ENCODE measurements at regions not wholly inside any gene's neighbourhood (a gene's known extent, or its start where the extent isn't known, plus 50 kb on each side); places are given as distances from the start of the nearest gene placed in this dataset.
"Not testable (repeated sequence)": the region's sequence is repeated elsewhere in the genome, so short reads cannot be mapped to it uniquely, and the experiment has no call there.

- no peak for DNase-seq
Observed at GRCh38 chrX:50967736-50968135, 57.2 kb downstream of the BMP15 start.

DNA sequence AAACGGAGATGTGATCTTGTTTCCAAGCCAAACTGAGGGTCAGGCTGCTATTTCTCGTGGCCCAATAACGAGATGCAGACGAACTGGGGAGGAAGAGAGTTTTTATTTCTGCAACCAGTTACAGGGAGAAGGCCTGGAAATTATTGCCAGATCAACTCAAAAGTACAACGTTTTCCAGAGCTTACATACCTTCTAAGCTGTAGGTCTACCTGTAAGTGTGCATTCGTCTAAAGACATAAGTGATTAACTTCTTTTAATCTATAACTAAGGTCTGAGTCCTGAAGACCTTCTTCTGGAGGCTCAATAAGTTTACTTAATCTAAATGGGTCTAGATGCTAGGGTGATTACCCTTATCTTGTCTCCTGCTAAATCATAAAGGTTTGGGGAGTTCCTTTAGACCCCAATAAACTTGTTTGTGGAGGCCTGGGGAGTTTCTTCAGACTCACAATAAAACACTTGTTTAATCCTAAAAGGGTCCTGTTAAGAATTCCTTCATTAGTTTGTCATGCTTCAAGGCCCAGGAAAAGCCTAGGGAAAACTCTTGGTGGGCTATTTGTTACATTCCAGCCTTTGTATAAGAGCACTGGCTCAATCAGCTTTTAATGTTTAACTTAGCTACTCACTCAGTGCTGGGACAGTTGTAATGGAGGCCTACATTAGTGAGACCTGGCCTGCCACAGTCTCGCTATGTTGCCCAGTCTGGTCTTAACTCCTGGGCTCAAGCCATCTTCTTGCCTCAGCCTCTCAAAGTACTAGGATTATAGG lies 58.5 kb downstream of the BMP15 start:
- not testable (repeated sequence) for DNase-seq

DNA sequence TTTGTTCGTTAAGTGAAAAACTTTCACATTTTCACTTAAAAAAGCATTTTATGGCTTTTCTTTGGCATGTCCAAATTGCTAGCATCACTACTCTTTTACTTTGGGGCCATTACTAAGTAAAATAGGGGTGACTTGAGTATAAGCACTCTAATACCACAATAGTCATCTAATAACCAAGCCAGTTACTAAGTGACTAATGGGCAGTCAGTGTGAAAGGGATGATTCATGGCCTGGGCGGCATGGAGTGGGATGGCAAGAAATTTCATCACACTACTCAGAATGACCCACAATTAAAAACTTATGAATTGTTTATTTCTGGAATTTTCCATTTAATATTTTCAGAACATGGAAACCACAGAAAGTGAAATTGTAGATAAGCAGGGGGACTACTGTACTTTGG lies 60.9 kb downstream of the BMP15 start:
- DNase-seq = no peak

GRCh38 chrX:50973199-50973598 lies 62.7 kb downstream of the BMP15 start:
- no peak for DNase-seq

DNA sequence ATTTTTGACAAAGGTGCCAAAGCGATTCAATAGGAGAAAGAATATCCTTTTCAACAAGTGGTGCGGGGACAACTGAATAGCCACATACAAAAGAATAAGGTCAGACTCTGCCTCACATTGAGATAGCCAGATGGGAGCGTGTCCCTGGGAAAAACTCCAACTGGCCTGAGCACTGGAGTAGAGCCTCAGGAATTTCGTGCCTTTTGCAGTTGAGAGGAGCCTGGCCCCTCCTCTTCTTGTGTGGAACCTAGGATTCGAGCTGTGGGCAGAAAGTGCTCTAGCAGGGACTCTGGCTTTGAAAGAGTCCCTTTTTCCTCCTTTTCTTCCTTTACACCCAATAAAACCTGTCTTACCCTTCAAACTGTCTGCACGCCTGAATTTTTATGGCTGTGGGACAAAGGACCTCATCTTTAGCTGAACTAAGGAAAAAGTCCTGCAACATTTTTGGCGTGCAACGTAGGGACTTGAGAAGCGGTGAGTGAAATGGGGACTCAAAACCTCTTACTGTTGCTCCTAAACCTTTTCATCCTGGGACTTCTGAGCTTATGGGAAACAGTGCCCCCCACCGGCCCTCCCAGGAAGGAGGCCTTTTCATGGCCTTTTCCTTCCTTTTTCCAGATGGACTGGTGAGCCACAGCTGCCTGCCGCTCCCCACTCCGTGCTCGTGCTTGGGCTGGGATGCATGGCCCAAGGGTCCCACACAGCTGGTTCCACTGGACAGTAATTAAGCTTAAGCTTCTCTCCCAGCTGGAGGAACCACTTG lies 68.6 kb downstream of the BMP15 start:
- no peak for DNase-seq

- DNase-seq = no peak
Observed at GRCh38 chrX:50980251-50980650, 69.7 kb downstream of the BMP15 start.

- peak; percentile 53 for DNase-seq
Observed at GRCh38 chrX:50988649-50989048, 78.1 kb downstream of the BMP15 start.

- no peak for DNase-seq
Observed at GRCh38 chrX:50996930-50997329, 86.4 kb downstream of the BMP15 start.

DNA sequence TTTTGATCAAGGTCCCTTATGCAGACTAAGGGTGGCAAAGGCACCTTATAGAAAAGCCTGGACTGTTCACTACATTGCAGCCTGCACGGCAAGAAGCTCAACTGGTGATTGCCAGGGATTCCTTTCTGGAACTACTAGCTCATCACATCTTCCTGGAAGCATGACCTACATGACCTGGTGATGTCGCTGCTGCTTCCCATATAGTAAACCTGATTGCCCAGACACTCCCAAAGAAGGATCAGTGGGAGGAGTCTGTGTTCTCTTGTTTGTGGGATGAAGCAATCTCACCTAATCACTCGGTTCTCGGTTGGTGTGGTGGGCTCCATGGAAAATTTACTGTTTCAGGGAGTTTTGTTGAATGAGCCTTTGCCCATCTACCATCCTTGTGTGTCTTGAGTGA lies 89.8 kb downstream of the BMP15 start:
- DNase-seq = not testable (repeated sequence)

DNA sequence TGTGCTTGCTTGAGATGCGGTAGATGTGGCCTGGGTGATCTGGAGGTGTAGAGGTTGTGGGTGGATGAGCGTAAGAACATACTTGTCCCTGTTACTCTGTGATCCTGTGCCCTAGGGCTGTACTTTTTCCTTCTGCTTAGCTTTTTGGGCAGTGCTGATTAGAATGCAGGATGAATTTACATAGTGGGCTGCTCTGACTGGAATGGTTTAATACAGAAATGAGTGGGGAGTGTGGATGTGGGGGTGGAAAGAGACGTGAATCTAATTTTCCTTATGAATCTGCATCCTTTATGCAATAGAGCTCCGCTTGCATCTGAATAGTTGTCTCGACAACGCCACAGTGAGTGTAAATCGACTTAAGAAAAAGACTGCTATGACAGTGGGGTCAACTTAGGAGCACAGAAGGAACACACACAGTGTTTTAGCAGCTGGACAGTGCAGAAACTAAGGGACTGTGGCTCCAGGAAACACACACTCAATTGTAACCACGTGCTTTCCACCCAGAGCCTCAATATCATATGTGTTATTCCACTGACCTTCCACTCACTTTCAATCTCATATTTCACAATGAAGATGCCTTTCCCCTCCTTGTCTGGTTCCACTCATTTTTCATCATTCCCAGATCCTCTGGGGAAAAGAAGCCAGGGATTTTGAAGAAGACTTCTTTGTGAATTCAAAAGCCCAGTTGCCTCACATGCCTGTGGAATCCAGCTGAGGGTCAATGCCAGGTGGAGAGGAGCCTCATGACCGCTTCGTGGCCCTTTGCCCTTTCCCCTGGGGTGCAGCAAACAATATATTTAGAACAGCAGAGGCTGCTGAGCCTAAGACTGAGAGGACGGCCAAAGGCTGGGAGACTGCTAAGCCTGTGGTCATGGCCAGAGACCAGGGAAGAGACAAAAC lies 91.4 kb downstream of the BMP15 start:
- DNase-seq = not testable (repeated sequence)

DNA sequence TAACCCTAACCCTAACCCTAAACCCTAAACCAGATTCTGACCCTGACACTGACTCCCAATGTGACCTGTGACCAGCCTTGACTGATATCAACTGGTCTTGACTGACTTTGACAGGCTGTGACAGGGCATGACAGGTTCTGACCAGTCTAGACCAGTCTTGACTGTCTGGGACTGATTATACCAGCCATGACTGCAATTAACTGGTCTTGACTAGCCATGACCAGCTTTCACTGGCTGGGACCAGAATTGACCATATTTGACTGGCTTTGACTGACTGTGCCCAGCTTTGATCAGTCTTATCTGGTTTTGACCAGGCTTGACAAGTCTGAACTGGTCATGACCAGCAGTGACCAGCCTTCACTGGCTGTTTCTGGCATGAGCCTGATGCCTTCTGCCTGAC lies 95.5 kb downstream of the BMP15 start:
- DNase-seq = no peak

DNA sequence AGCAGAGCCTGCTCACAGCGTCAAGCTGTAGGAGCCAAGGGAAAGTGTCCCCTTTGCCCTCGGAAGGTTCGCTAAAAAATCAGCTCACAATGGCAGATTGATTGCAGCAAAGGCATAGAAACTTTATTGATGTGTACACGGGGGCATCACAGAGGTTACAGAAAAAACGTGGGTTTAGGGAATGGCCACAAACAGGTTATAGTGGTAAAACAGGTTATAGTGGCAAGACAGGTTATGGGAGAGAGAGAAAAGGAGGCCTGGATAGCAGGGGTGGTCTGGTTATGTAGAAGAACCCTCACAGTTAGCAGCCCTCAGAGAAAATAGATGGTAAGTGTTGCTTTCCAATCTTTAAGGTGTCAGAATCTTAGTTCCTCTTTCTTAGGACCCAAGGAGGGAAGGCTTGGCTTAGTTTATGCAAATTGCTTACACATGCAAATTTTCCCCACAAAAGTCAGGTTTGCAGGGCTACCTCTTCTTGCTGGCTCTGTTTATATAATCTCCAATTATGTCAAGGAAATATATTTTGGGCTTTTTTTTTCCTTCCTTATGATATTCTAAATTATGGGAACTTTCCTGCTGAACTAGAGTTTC lies 113.7 kb downstream of the BMP15 start:
- DNase-seq = no peak

GRCh38 chrX:51026862-51027261 lies 116.3 kb downstream of the BMP15 start:
- DNase-seq = no peak

DNA sequence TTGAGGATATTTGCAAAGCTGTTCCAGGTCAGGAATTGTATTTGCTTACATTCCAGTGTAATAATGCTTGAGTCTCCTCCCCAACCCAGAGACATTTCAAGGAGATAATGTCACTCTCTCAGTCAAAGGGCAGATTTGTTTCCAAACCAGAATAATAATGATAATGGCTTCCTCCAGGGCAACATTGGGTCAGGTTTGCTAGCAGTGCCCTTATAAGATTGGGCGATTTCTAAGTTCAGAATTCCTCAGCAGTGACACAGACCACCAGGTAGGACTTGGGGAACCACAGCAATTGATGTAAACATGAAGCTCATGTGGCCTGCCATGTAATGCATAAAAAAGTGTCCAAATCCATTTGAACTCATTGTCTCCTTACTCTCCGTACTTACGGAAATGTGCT lies 125.2 kb downstream of the BMP15 start:
- no peak for DNase-seq

- DNase-seq = no peak
Observed at GRCh38 chrX:51047950-51048349, 137.4 kb downstream of the BMP15 start.

DNA sequence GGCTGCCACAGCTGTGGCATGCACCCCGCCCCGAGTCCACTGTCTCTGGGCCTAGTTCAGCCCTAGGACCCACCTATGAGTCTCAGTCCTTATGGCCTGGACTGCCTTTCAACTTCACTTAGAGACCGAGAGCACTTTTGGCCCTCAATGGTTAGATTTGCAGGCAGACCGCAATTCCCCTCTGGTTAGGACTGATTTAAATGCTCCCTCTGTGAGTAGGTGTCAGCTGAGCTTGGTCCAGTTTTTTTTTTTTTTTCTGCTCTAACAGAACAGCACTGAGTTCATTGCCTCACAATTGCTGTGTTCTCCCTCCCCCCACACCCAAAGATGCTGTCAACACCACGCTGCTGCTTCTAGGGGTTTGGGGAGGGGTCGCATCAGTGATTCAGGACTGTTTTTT lies 143.2 kb downstream of the BMP15 start:
- no peak for DNase-seq

DNA sequence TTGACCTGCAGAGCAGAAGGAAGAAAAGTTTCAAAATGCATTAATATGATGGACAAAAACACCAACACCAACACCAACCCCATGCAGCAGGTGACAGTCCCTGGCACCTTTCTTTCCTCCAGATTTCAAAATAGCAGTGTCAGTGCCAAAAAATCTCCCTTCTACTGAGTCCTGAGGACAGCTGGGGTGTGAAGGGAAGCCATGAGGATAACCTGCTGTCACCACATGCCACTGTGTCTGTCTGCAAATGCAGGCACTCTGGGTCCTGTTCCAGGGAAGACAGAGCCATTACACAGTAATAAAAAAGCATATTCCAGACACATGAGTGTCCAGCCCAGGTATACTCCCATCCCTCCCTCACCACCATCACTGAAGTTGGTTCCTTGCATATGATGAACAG lies 187.5 kb downstream of the BMP15 start:
- DNase-seq = no peak

DNA sequence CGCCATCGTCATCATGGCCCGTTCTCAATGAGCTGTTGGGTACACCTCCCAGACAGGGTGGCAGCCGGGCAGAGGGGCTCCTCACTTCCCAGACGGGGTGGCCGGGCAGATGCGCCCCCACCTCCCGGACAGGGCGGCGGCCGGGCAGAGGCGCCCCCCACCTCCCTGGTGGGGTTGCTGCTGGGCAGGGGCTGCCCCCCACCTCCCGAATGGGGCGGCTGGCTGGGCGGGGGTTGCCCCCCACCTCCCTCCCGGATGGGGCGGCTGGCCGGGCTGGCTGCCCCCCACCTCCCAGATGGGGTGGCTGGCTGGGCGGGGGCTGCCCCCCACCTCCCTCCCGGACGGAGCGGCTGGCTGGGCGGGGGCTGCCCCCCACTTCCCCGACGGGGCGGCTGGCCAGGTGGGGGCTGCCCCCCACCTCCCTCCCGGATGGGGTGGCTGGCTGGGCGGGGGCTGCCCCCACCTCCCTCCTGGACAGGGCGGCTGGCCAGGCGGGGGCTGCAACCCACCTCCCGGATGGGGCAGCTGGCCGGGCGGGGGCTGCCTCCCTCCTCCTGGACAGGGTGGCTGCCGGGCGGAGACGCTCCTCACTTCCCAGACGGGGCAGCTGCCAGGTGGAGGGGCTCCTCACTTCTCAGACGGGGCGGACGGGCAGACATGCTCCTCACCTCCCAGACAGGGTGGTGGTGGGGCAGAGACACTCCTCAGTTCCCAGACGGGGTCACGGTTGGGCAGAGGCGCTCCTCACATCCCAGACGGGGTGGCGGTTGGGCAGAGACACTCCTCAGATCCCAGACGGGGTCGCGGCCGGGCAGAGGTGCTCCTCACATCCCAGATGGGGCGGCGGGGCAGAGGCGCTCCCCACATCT lies 208.8 kb downstream of the BMP15 start:
- DNase-seq = not testable (repeated sequence)

GRCh38 chrX:51125743-51126142 lies 206.9 kb upstream of the NUDT10 start:
- not testable (repeated sequence) for DNase-seq

DNA sequence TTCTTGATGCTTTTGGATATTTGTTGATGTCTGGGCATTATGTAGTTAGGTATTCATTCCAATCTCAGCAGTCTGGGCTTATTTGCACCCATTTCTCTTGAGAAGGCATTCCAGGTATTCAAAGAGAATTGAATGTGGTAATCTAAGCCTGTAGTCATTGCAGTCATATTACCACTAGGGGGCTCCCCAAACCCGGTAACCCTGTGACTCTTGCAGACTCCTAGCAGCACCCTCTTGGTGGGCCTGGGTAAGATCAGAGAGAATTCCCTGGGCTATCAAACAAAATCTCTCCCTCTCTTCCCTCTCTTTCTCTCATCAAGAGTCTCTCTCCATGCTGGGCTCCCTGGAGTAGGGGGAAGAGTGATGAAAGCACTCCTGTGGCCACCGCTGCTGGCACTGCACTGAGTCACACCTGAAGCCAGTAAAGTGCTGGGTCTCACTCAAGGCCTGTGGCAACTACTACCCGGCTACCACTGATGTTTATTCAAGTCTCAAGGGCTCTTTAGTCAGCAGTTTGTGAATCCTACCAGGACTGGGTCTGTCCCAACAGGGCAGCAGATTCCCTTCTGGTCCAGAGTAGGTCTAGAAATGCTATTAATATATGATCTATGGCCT lies 187.7 kb upstream of the NUDT10 start:
- DNase-seq = peak; percentile 51

- DNase-seq = peak; percentile 0
Observed at GRCh38 chrX:51148848-51149247, 183.8 kb upstream of the NUDT10 start.

Data from dermis blood vessel endothelial cell (primary cell).